ENCODE measurements at regions not wholly inside any gene's neighbourhood (a gene's known extent, or its start where the extent isn't known, plus 50 kb on each side); places are given as distances from the start of the nearest gene placed in this dataset.

- no peak for TF ChIP-seq CTCF (IDR thresholded peaks at IDR 0.05; ENCODE audit: insufficient read depth, low read depth, low read length, missing control alignments)
- no peak for DNase-seq (ENCODE audit: low read depth)
- H3K4me3 ChIP-seq (ENCODE audit: low read length), result no peak overlapping the region
Observed at GRCh38 chr11:90788961-90789360, 566.1 kb upstream of the CHORDC1 start.

- no peak for DNase-seq (ENCODE audit: low read depth)
- TF ChIP-seq CTCF (IDR thresholded peaks at IDR 0.05; ENCODE audit: insufficient read depth, low read depth, low read length, missing control alignments), result no peak
- no peak overlapping the region for H3K4me3 ChIP-seq (ENCODE audit: low read length)
Observed at GRCh38 chr11:90784241-90784814, 561.5 kb upstream of the CHORDC1 start.

GRCh38 chr11:90783111-90783510, 560.3 kb upstream of the CHORDC1 start:
- no peak for TF ChIP-seq CTCF (IDR thresholded peaks at IDR 0.05; ENCODE audit: insufficient read depth, low read depth, low read length, missing control alignments)
- no peak overlapping the region for H3K4me3 ChIP-seq (ENCODE audit: low read length)
- no peak for DNase-seq (ENCODE audit: low read depth)

GRCh38 chr11:90779098-90779497, 556.2 kb upstream of the CHORDC1 start:
- no peak overlapping the region for H3K4me3 ChIP-seq (ENCODE audit: low read length)
- no peak for TF ChIP-seq CTCF (IDR thresholded peaks at IDR 0.05; ENCODE audit: insufficient read depth, low read depth, low read length, missing control alignments)
- no peak for DNase-seq (ENCODE audit: low read depth)

- no peak for TF ChIP-seq CTCF (IDR thresholded peaks at IDR 0.05; ENCODE audit: insufficient read depth, low read depth, low read length, missing control alignments)
- no peak for DNase-seq (ENCODE audit: low read depth)
- H3K4me3 ChIP-seq (ENCODE audit: low read length), result no peak overlapping the region
Observed at GRCh38 chr11:90775567-90776165, 552.8 kb upstream of the CHORDC1 start.

- no peak for TF ChIP-seq CTCF (IDR thresholded peaks at IDR 0.05; ENCODE audit: insufficient read depth, low read depth, low read length, missing control alignments)
- no peak for DNase-seq (ENCODE audit: low read depth)
Observed at GRCh38 chr11:90774727-90775566, 552.1 kb upstream of the CHORDC1 start.

More at GRCh38 chr11:90774727-90775566, 552.1 kb upstream of the CHORDC1 start:
- no peak overlapping the region for H3K4me3 ChIP-seq (ENCODE audit: low read length)

Data from epithelial cell of esophagus (primary cell).